CD4-positive, alpha-beta T cell treated with Interleukin-17A for 4 hours (primary cell): ENCODE measurements at regions not wholly inside any gene's neighbourhood (a gene's known extent, or its start where the extent isn't known, plus 50 kb on each side); places are given as distances from the start of the nearest gene placed in this dataset.

Source experiments
- DNase-seq: peaks from one replicate; pipeline ENCODE4 v3.0.0-alpha.2; 2020; ENCODE audit warnings: mixed read lengths

DNA sequence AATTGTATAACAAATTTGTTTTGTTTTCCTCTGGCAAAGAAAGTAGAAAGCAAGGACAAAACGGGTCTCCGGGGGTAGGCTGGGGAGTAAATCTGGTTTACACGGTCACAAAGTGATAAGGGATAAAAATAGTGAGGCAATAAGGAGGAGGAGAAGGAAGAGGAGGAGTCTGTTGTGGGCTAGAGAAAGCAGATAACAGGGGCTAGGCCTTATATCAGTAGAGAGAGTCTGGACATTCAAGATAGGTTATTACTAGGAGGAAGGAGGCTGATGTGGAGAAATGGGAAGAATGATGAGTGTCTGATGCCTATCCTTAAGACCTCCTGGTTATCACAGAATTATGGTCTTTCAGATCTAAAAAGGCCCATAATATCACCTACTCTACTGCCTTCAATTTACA is 83.2 kb upstream of the SSTR1 start:
- no peak for DNase-seq

DNA sequence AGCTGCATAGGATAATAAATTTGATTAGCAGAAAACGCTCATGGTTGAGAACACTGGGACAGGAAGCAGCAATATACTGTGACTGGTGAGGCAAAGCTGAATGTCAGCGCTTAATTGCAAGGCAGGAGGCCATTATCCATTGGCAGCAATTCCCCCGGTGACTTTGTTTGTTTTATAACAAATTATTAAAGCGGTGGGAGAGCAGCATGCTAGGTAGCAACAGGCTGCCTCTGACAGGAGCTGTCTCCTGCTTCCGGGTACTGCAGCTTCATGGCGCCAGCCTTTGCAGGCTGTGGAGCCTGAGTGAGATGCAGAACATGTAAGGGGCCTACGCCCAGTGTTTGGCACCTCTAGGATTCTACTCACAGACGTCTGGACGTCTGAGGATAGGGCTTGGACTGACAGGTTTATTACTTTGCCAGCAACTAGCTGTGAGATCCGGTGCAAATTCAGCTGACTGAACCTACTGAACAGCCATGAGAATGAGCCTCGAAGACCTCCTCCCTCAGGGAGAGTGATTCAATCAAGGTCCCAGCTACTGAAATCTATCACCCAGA is 82.1 kb upstream of the SSTR1 start:
- peak; percentile 9 for DNase-seq

DNA sequence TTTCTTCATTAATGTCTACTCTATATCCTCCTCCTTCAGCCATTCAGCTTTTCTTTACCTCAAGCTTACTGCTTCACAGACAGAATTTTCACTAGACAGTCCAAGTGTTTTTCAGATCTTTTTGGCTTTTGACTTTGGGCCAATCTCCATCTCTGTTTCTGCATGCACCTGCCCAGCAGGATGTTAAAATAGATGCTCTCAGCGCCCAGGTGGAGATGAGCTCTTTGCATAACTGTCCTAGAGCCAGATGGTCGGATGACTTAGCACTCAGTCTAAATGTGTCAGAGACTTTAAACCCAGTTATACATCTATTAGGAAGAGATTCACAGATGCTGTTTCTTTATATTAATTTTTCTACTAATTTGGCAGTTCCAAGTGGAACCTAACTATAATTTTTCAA is 80.3 kb upstream of the SSTR1 start:
- DNase-seq, result no peak

- DNase-seq, result no peak
Observed at GRCh38 chr14:38127784-38128183, 79.9 kb upstream of the SSTR1 start.

DNA sequence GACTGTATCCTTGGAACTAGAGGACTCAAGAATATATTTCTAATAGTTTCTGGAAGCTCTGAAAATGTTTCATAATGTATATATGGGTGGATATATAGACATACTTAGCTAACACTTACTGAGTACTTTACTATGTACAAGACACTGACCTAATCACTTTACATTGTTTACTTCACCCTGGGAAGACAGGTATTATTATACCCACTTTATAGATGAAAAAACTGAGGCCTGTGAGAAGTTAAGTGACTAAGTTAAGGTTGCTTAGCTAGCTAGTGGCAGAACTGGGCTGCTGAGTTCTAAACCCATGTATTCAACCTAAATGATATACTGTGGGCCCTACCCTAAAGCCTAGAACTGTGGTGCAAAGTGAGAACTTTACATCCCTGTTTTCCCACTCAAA is 79.1 kb upstream of the SSTR1 start:
- DNase-seq, result no peak

DNA sequence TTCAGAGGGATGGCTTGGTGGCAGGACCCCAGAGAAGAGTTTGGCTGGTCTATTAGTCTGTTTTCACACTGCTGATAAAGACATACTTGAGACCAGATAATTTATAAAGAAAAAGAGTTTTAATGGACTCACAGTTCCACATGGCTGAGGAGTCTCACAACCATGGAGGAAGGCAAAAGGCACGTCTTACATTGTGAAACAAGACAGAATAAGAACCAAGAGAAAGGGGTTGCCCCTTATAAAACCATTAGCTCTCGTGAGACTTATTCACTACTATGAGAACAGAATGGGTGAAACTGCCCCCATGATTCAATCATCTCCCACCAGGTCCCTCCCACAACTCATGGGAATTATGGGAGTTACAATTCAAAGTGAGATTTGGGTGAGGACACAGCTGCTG is 78.5 kb upstream of the SSTR1 start:
- no peak for DNase-seq

GRCh38 chr14:38129705-38130104 is 78.0 kb upstream of the SSTR1 start:
- DNase-seq, result peak; percentile 54

GRCh38 chr14:38134416-38135030 is 73.2 kb upstream of the SSTR1 start:
- DNase-seq, result no peak

DNA sequence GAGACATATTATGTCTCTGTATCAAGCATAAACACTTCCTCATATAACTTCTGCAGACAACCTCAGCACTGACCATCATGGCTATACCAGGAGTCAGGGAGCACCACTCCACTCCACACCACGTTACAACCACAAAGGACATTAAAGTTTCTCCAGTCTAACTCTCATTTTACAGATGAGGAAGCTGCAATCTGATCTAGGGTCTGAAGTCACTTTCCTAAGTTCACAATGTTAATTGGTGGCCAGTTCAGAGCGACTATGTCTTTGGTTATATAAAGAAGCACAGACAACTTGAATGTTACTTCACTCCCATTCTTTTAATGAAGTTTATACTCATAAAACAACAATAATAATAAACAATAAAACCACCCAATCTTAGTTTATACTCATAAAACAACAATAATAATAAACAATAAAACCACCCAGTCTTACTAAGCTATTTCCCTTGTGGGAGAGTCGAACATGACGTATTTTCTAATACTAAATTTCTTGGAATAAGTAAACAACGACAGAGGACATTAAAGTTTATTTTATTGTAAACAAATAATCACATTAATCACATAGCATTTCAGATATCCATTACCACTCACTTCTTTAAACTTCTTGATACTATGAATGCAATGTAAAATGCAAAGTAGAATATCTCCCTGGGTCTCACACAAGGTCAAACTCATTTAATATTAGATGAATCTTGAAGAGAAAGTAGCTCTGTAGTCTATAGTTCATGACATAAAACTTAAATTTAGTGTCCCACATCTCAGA is 72.4 kb upstream of the SSTR1 start:
- no peak for DNase-seq

- DNase-seq, result no peak
Observed at GRCh38 chr14:38137005-38137404, 70.7 kb upstream of the SSTR1 start.

DNA sequence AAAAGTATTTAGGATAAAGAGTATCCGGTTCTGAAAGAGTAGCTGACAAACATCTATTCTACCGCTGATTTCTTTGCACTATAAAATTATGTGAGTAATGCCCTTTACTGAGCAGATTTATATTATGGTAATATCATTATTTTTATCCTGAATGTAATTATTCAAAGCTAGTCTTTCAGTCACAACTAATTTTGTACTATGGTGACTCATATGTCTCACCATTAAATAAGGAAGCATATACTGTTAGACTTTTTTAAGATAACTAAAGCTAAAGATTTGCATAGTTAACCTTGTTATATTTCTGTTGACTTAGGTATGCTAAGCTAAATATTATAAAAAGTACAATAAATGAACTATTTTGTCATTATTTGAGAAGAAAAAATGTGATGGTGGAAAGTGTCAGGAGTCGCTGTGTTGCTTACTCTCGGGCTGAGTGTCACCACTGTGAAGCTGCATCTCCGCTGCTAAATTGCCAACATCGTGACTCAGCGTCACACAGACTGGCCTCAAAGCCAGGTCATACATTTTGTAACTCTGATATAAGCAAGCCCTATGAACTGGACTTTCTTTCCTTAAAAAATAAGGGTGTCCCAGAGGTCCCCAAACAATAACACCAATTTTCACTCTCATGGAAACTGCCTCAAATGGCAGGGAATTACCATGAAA is 69.1 kb upstream of the SSTR1 start:
- no peak for DNase-seq

DNA sequence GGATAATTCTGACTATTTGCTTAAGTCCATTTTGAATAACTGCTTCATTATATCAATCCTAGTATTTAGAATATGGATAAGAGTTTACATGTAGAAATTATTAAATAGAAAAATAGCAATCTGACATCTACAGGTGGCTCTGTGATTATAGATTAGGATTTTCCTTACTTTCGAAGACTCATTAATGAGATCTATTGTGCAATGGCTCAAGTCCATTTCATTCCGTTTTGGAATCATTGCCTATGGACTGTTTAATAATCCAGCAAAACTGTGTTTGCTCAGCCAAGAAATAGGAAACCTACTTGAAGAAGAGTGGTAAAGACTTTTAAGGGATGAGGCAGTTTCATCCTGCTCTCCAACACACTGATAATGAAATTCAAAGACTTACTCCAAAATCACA is 67.8 kb upstream of the SSTR1 start:
- DNase-seq, result no peak

DNA sequence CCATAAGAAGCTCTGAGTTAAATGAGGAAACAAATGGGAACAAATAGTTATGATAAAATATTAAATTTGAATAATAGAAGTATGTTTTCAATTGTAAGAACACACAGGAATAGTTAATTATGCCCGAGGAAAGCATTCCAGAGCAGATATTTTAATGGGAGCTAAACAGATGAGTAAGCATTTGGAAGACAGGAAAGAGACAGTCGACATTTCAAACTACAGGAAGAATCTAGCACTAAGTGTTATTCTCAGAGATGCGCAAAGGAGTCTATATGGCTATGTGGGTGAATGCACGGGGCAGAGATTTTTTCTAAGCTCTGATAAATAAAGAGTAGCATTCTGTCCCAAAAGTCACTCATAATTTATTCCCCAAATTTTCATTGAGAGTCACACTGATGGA is 64.5 kb upstream of the SSTR1 start:
- no peak for DNase-seq

- no peak for DNase-seq
Observed at GRCh38 chr14:38143659-38144505, 63.8 kb upstream of the SSTR1 start.

DNA sequence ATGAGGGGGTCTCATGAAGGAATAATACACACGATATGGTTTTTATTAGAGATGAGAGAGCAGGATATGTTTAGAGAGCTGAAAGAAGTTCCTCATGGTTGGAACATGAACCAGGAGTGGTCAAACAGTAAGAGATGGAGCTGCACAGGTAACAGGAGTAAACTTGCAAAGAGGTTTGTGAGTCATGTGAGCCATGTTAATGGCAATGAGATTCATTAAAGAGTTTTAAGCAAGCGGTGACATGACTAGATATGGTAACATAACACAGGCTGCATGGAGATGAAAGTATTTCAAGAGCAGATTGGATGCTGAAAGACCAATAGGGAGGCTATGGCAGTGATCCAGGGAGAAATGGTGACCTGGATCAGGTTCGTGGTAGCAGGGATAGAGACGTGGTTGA is 62.6 kb upstream of the SSTR1 start:
- DNase-seq, result no peak

- DNase-seq, result no peak
Observed at GRCh38 chr14:38150075-38150474, 57.6 kb upstream of the SSTR1 start.
